ENCODE measurements at regions not wholly inside any gene's neighbourhood (a gene's known extent, or its start where the extent isn't known, plus 50 kb on each side); places are given as distances from the start of the nearest gene placed in this dataset.
"Not testable (repeated sequence)": the region's sequence is repeated elsewhere in the genome, so short reads cannot be mapped to it uniquely, and the experiment has no call there.

DNA sequence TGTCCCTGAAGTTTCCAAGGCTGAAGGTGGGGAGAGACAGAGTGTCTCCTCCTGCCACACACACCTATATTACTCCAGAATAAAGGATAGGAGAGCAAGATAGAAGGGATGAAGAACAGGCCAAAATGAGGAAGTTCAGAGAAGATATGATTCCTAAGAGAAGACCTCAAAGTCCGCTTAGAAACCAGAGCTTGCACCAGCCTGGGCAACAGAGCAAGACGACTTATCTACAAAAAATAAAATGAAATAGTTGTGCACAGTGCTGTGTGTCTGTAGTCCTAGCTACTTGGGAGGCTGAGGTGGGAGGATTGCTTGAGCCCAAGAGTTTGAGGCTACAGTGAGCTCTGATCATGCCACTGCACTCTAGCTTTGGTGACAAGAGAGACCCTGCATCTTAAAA, 128.2 kb downstream of the HS3ST3B1 start:
- no peaks in the 10 kb centered on the region for H3K79me2 ChIP-seq
- no peak overlapping the region for H2AFZ ChIP-seq
- no peak overlapping the region for H3K4me2 ChIP-seq
- no peaks in the 10 kb centered on the region for H4K20me1 ChIP-seq (ENCODE audit: insufficient read depth, poor library complexity, severe bottlenecking)
- TF ChIP-seq EZH2phosphoT487 (IDR thresholded peaks at IDR 0.05; ENCODE audit: low read depth, severe bottlenecking, unreplicated experiment) (no peak), EZH2 (IDR thresholded peaks at IDR 0.05; ENCODE audit: borderline replicate concordance) (no peak)
- TF ChIP-seq, protein P1, sequence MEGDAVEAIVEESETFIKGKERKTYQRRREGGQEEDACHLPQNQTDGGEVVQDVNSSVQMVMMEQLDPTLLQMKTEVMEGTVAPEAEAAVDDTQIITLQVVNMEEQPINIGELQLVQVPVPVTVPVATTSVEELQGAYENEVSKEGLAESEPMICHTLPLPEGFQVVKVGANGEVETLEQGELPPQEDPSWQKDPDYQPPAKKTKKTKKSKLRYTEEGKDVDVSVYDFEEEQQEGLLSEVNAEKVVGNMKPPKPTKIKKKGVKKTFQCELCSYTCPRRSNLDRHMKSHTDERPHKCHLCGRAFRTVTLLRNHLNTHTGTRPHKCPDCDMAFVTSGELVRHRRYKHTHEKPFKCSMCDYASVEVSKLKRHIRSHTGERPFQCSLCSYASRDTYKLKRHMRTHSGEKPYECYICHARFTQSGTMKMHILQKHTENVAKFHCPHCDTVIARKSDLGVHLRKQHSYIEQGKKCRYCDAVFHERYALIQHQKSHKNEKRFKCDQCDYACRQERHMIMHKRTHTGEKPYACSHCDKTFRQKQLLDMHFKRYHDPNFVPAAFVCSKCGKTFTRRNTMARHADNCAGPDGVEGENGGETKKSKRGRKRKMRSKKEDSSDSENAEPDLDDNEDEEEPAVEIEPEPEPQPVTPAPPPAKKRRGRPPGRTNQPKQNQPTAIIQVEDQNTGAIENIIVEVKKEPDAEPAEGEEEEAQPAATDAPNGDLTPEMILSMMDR (IDR thresholded peaks at IDR 0.05; ENCODE audit: poor library complexity), result no peak
- H3K9me3 ChIP-seq (ENCODE audit: low read depth), result no peaks in the 10 kb centered on the region
- WGBS (ENCODE audit: low lambda C conversion rate, missing lambda C conversion rate), result 95% methylated on average over 2 of the region's 2 CpGs
- no peaks in the 10 kb centered on the region for H3K27me3 ChIP-seq
- no peaks in the 10 kb centered on the region for H3K4me1 ChIP-seq (ENCODE audit: insufficient read depth)
- DNase-seq (ENCODE audit: low spot score), result no peak
- no peak overlapping the region for H3K4me3 ChIP-seq
- no peak overlapping the region for H3K27ac ChIP-seq
- no peaks in the 10 kb centered on the region for H3K36me3 ChIP-seq (replicated peaks; ENCODE audit: insufficient read depth, low read depth)
- no peaks in the 10 kb centered on the region for H3K9me2 ChIP-seq (replicated peaks; ENCODE audit: insufficient read depth)

DNA sequence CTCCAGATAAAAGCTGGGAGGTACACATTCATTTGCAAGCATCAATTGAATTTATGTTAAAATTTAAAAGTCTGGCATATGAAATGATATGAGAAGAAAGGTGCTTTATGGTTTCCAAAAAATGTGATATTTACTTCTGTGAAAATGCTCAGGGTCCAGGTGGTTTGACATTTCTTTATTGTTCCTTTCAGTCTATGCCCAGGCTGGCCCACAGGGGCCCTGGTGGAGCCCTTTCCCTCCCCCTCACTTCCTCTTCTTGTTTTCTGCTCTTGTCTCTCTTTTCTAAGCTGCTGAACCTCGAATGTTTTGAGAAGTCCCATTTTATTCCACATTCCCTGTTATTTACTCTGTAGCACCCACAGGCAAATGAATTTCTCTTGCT, 127.8 kb downstream of the HS3ST3B1 start:
- Histone ChIP-seq H3K4me2 (no peak overlapping the region), H3K27me3 (no peaks in the 10 kb centered on the region), H3K9me3 (ENCODE audit: low read depth) (no peaks in the 10 kb centered on the region), H3K9me2 (replicated peaks; ENCODE audit: insufficient read depth) (no peaks in the 10 kb centered on the region), H3K4me3 (no peak overlapping the region), H2AFZ (no peak overlapping the region), H4K20me1 (ENCODE audit: insufficient read depth, poor library complexity, severe bottlenecking) (no peaks in the 10 kb centered on the region), H3K36me3 (replicated peaks; ENCODE audit: insufficient read depth, low read depth) (no peaks in the 10 kb centered on the region), H3K4me1 (ENCODE audit: insufficient read depth) (no peaks in the 10 kb centered on the region), H3K79me2 (no peaks in the 10 kb centered on the region), H3K27ac (no peak overlapping the region)
- TF ChIP-seq EZH2 (IDR thresholded peaks at IDR 0.05; ENCODE audit: borderline replicate concordance) (no peak), EZH2phosphoT487 (IDR thresholded peaks at IDR 0.05; ENCODE audit: low read depth, severe bottlenecking, unreplicated experiment) (no peak)
- TF ChIP-seq, protein P1 (IDR thresholded peaks at IDR 0.05; ENCODE audit: poor library complexity), result no peak
- 57% methylated on average over 1 of the region's 1 CpG for whole genome bisulfite sequencing (ENCODE audit: low lambda C conversion rate, missing lambda C conversion rate)
- no peak for DNase-seq (ENCODE audit: low spot score)

DNA sequence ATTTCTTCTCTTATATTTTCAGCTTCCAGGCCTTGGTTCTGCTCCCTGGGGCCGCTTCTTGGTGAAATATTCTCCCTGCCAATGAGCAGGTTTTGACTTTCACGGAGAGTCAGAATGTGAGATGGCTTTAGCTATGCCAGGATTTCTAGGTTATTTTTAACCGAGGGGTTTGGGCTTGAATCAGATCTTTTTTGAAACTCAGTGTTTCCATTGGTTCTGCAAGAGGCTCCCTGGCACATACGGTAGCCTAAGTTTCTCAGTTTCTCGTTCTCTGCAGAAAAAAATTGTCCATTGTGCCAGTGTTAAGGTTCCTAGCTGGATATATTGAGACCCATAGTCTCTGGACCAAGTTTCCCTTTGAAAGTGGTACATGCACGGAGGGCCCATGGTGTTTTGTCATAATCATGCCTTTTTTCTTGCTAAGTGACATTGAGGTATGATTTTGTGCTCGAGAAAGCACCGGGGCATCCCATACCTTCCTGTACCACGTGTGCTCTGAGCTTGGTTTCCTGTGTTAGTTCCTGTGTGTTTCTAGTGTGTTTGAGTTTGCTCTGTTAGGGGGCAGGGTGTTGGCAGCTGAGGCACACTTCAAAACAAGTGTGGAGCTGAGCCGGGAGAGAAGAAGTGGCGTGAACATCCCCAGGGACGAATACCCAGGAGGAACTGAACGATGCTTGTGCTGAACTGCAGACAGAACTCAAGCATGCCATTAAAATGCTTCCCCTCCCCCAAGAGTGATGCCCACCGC, 127.2 kb downstream of the HS3ST3B1 start:
- DNase-seq (ENCODE audit: low spot score), result no peak
- H3K9me2 ChIP-seq (replicated peaks; ENCODE audit: insufficient read depth), result no peaks in the 10 kb centered on the region
- WGBS (ENCODE audit: low lambda C conversion rate, missing lambda C conversion rate), result 76% methylated on average over 14 of the region's 14 CpGs
- H3K4me3 ChIP-seq, result no peak overlapping the region
- no peak overlapping the region for H3K4me2 ChIP-seq
- H3K9me3 ChIP-seq (ENCODE audit: low read depth), result no peaks in the 10 kb centered on the region
- H3K36me3 ChIP-seq (replicated peaks; ENCODE audit: insufficient read depth, low read depth), result no peaks in the 10 kb centered on the region
- H3K27me3 ChIP-seq, result no peaks in the 10 kb centered on the region
- H4K20me1 ChIP-seq (ENCODE audit: insufficient read depth, poor library complexity, severe bottlenecking), result no peaks in the 10 kb centered on the region
- TF ChIP-seq EZH2phosphoT487 (IDR thresholded peaks at IDR 0.05; ENCODE audit: low read depth, severe bottlenecking, unreplicated experiment) (no peak), EZH2 (IDR thresholded peaks at IDR 0.05; ENCODE audit: borderline replicate concordance) (no peak)
- TF ChIP-seq, protein P1 (IDR thresholded peaks at IDR 0.05; ENCODE audit: poor library complexity), result no peak
- no peaks in the 10 kb centered on the region for H3K4me1 ChIP-seq (ENCODE audit: insufficient read depth)
- no peak overlapping the region for H2AFZ ChIP-seq
- H3K79me2 ChIP-seq, result no peaks in the 10 kb centered on the region
- no peak overlapping the region for H3K27ac ChIP-seq

DNA sequence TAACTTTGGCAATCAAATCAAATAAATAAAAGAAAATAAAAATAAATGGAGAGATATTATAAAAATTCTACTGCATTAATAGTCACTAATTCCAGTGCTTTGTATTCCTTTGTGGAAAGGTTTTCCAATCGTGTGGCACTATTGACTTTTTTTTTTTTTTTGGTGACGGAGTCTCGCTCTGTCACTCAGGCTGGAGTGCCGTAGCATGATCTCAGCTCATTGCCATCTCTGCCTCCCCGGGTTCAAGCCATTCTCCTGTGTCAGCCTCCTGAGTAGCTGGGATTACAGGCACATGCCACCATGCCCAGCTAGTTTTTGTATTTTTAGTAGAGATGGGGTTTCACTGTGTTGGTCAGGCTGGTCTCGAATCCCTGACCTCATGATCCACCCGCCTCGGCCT, 122.3 kb downstream of the HS3ST3B1 start:
- not testable (repeated sequence) for H3K4me3 ChIP-seq; H4K20me1 ChIP-seq (ENCODE audit: insufficient read depth, poor library complexity, severe bottlenecking); H3K27me3 ChIP-seq; H3K27ac ChIP-seq; H2AFZ ChIP-seq; H3K4me1 ChIP-seq (ENCODE audit: insufficient read depth); H3K4me2 ChIP-seq; H3K36me3 ChIP-seq (replicated peaks; ENCODE audit: insufficient read depth, low read depth); DNase-seq (ENCODE audit: low spot score); H3K9me2 ChIP-seq (replicated peaks; ENCODE audit: insufficient read depth); H3K9me3 ChIP-seq (ENCODE audit: low read depth); H3K79me2 ChIP-seq
- 94% methylated on average over 8 of the region's 8 CpGs for WGBS (ENCODE audit: low lambda C conversion rate, missing lambda C conversion rate)

All from hepatocyte (in vitro differentiated cells).